ENCODE measurements at regions not wholly inside any gene's neighbourhood (a gene's known extent, or its start where the extent isn't known, plus 50 kb on each side); places are given as distances from the start of the nearest gene placed in this dataset.

- Histone ChIP-seq H3K27ac (ENCODE audit: low read depth in 2 of 2, low read length in 1 of 2) (no peak overlapping the region), H3K36me3 (ENCODE audit: control insufficient read depth in 2 of 2, insufficient read depth in 2 of 2, low read length in 1 of 2) (no peaks in the 10 kb centered on the region), H3K27me3 (ENCODE audit: control insufficient read depth in 1 of 2, insufficient read depth in 2 of 2, low read length in 2 of 2) (no peaks in the 10 kb centered on the region), H3K4me1 (ENCODE audit: control insufficient read depth in 2 of 2, insufficient read depth in 2 of 2, low read length in 1 of 2) (no peaks in the 10 kb centered on the region), H3K9me3 (ENCODE audit: control insufficient read depth in 2 of 2, insufficient read depth in 1 of 2, low read depth in 1 of 2, low read length in 1 of 2) (peaks cover 3 to 5% of the 10 kb centered on the region in 2 donors), H3K4me3 (ENCODE audit: low read depth in 1 of 2, low read length in 2 of 2) (no peak overlapping the region)
Measured at GRCh38 chr2:217195016-217195415, 335.2 kb upstream of the TNP1 start.

- Histone ChIP-seq H3K4me1 (ENCODE audit: control insufficient read depth in 2 of 2, insufficient read depth in 2 of 2, low read length in 1 of 2) (no peaks in the 10 kb centered on the region), H3K4me3 (ENCODE audit: low read depth in 1 of 2, low read length in 2 of 2) (no peak overlapping the region), H3K27ac (ENCODE audit: low read depth in 2 of 2, low read length in 1 of 2) (no peak overlapping the region), H3K27me3 (ENCODE audit: control insufficient read depth in 1 of 2, insufficient read depth in 2 of 2, low read length in 2 of 2) (no peaks in the 10 kb centered on the region), H3K36me3 (ENCODE audit: control insufficient read depth in 2 of 2, insufficient read depth in 2 of 2, low read length in 1 of 2) (no peaks in the 10 kb centered on the region), H3K9me3 (ENCODE audit: control insufficient read depth in 2 of 2, insufficient read depth in 1 of 2, low read depth in 1 of 2, low read length in 1 of 2) (peaks cover 3 to 5% of the 10 kb centered on the region in 2 donors)
- 61 to 70% methylated on average over 9 of the region's 9 CpGs for WGBS, 2 donors
Measured at GRCh38 chr2:217193431-217194340, 333.8 kb upstream of the TNP1 start.

- Histone ChIP-seq H3K4me3 (ENCODE audit: low read depth in 1 of 2, low read length in 2 of 2) (no peak overlapping the region), H3K36me3 (ENCODE audit: control insufficient read depth in 2 of 2, insufficient read depth in 2 of 2, low read length in 1 of 2) (no peaks in the 10 kb centered on the region), H3K4me1 (ENCODE audit: control insufficient read depth in 2 of 2, insufficient read depth in 2 of 2, low read length in 1 of 2) (no peaks in the 10 kb centered on the region), H3K27me3 (ENCODE audit: control insufficient read depth in 1 of 2, insufficient read depth in 2 of 2, low read length in 2 of 2) (no peaks in the 10 kb centered on the region), H3K9me3 (ENCODE audit: control insufficient read depth in 2 of 2, insufficient read depth in 1 of 2, low read depth in 1 of 2, low read length in 1 of 2) (peaks cover 3 to 5% of the 10 kb centered on the region in 2 donors), H3K27ac (ENCODE audit: low read depth in 2 of 2, low read length in 1 of 2) (no peak overlapping the region)
- 73 to 89% methylated on average over 2 of the region's 2 CpGs for WGBS, 2 donors
Measured at GRCh38 chr2:217192366-217192765, 332.5 kb upstream of the TNP1 start.

GRCh38 chr2:217189747-217190146 lies 329.9 kb upstream of the TNP1 start:
- Histone ChIP-seq H3K27ac (ENCODE audit: low read depth in 2 of 2, low read length in 1 of 2) (no peak overlapping the region), H3K36me3 (ENCODE audit: control insufficient read depth in 2 of 2, insufficient read depth in 2 of 2, low read length in 1 of 2) (no peaks in the 10 kb centered on the region), H3K9me3 (ENCODE audit: control insufficient read depth in 2 of 2, insufficient read depth in 1 of 2, low read depth in 1 of 2, low read length in 1 of 2) (no peaks in the 10 kb centered on the region), H3K27me3 (ENCODE audit: control insufficient read depth in 1 of 2, insufficient read depth in 2 of 2, low read length in 2 of 2) (no peaks in the 10 kb centered on the region), H3K4me1 (ENCODE audit: control insufficient read depth in 2 of 2, insufficient read depth in 2 of 2, low read length in 1 of 2) (no peaks in the 10 kb centered on the region), H3K4me3 (ENCODE audit: low read depth in 1 of 2, low read length in 2 of 2) (no peak overlapping the region)
- 95% methylated on average over 2 of the region's 2 CpGs for WGBS, 2 donors

- Histone ChIP-seq H3K4me1 (ENCODE audit: control insufficient read depth in 2 of 2, insufficient read depth in 2 of 2, low read length in 1 of 2) (no peaks in the 10 kb centered on the region), H3K36me3 (ENCODE audit: control insufficient read depth in 2 of 2, insufficient read depth in 2 of 2, low read length in 1 of 2) (no peaks in the 10 kb centered on the region), H3K4me3 (ENCODE audit: low read depth in 1 of 2, low read length in 2 of 2) (no peak overlapping the region), H3K27ac (ENCODE audit: low read depth in 2 of 2, low read length in 1 of 2) (no peak overlapping the region), H3K9me3 (ENCODE audit: control insufficient read depth in 2 of 2, insufficient read depth in 1 of 2, low read depth in 1 of 2, low read length in 1 of 2) (no peaks in the 10 kb centered on the region), H3K27me3 (ENCODE audit: control insufficient read depth in 1 of 2, insufficient read depth in 2 of 2, low read length in 2 of 2) (no peaks in the 10 kb centered on the region)
- 89 to 90% methylated on average over 6 of the region's 6 CpGs for WGBS, 2 donors
Measured at GRCh38 chr2:217189131-217189530, 329.3 kb upstream of the TNP1 start.

GRCh38 chr2:217186668-217187159 lies 326.9 kb upstream of the TNP1 start:
- Histone ChIP-seq H3K4me1 (ENCODE audit: control insufficient read depth in 2 of 2, insufficient read depth in 2 of 2, low read length in 1 of 2) (no peaks in the 10 kb centered on the region), H3K27me3 (ENCODE audit: control insufficient read depth in 1 of 2, insufficient read depth in 2 of 2, low read length in 2 of 2) (no peaks in the 10 kb centered on the region), H3K4me3 (ENCODE audit: low read depth in 1 of 2, low read length in 2 of 2) (no peak overlapping the region), H3K36me3 (ENCODE audit: control insufficient read depth in 2 of 2, insufficient read depth in 2 of 2, low read length in 1 of 2) (no peaks in the 10 kb centered on the region), H3K27ac (ENCODE audit: low read depth in 2 of 2, low read length in 1 of 2) (no peak overlapping the region), H3K9me3 (ENCODE audit: control insufficient read depth in 2 of 2, insufficient read depth in 1 of 2, low read depth in 1 of 2, low read length in 1 of 2) (no peaks in the 10 kb centered on the region)
- 69 to 71% methylated on average over 3 of the region's 3 CpGs for WGBS, 2 donors

- Histone ChIP-seq H3K27ac (ENCODE audit: low read depth in 2 of 2, low read length in 1 of 2) (no peak overlapping the region), H3K4me3 (ENCODE audit: low read depth in 1 of 2, low read length in 2 of 2) (no peak overlapping the region), H3K36me3 (ENCODE audit: control insufficient read depth in 2 of 2, insufficient read depth in 2 of 2, low read length in 1 of 2) (no peaks in the 10 kb centered on the region), H3K9me3 (ENCODE audit: control insufficient read depth in 2 of 2, insufficient read depth in 1 of 2, low read depth in 1 of 2, low read length in 1 of 2) (no peaks in the 10 kb centered on the region), H3K4me1 (ENCODE audit: control insufficient read depth in 2 of 2, insufficient read depth in 2 of 2, low read length in 1 of 2) (no peaks in the 10 kb centered on the region), H3K27me3 (ENCODE audit: control insufficient read depth in 1 of 2, insufficient read depth in 2 of 2, low read length in 2 of 2) (no peaks in the 10 kb centered on the region)
- 93 to 94% methylated on average over 6 of the region's 6 CpGs for WGBS, 2 donors
Measured at GRCh38 chr2:217186152-217186551, 326.3 kb upstream of the TNP1 start.

GRCh38 chr2:217185265-217185995 lies 325.6 kb upstream of the TNP1 start:
- Histone ChIP-seq H3K27ac (ENCODE audit: low read depth in 2 of 2, low read length in 1 of 2) (no peak overlapping the region), H3K9me3 (ENCODE audit: control insufficient read depth in 2 of 2, insufficient read depth in 1 of 2, low read depth in 1 of 2, low read length in 1 of 2) (no peaks in the 10 kb centered on the region), H3K36me3 (ENCODE audit: control insufficient read depth in 2 of 2, insufficient read depth in 2 of 2, low read length in 1 of 2) (no peaks in the 10 kb centered on the region), H3K4me3 (ENCODE audit: low read depth in 1 of 2, low read length in 2 of 2) (no peak overlapping the region), H3K27me3 (ENCODE audit: control insufficient read depth in 1 of 2, insufficient read depth in 2 of 2, low read length in 2 of 2) (no peaks in the 10 kb centered on the region), H3K4me1 (ENCODE audit: control insufficient read depth in 2 of 2, insufficient read depth in 2 of 2, low read length in 1 of 2) (no peaks in the 10 kb centered on the region)
- WGBS, 2 donors: 78 to 85% methylated on average over 7 of the region's 7 CpGs

- WGBS, 2 donors: 90 to 92% methylated on average over 2 of the region's 2 CpGs
- no peaks in the 10 kb centered on the region for H3K9me3 ChIP-seq (ENCODE audit: control insufficient read depth in 2 of 2, insufficient read depth in 1 of 2, low read depth in 1 of 2, low read length in 1 of 2)
Measured at GRCh38 chr2:217184242-217184641, 324.4 kb upstream of the TNP1 start.

More at GRCh38 chr2:217184242-217184641, 324.4 kb upstream of the TNP1 start:
- Histone ChIP-seq H3K4me1 (ENCODE audit: control insufficient read depth in 2 of 2, insufficient read depth in 2 of 2, low read length in 1 of 2) (no peaks in the 10 kb centered on the region), H3K27me3 (ENCODE audit: control insufficient read depth in 1 of 2, insufficient read depth in 2 of 2, low read length in 2 of 2) (no peaks in the 10 kb centered on the region), H3K27ac (ENCODE audit: low read depth in 2 of 2, low read length in 1 of 2) (no peak overlapping the region), H3K36me3 (ENCODE audit: control insufficient read depth in 2 of 2, insufficient read depth in 2 of 2, low read length in 1 of 2) (no peaks in the 10 kb centered on the region), H3K4me3 (ENCODE audit: low read depth in 1 of 2, low read length in 2 of 2) (no peak overlapping the region)
